Femur (tissue), 1 donor: ENCODE measurements at regions not wholly inside any gene's neighbourhood (a gene's known extent, or its start where the extent isn't known, plus 50 kb on each side); places are given as distances from the start of the nearest gene placed in this dataset.
"Not testable (repeated sequence)": the region's sequence is repeated elsewhere in the genome, so short reads cannot be mapped to it uniquely, and the experiment has no call there.

Source experiments
- DNase-seq: peaks from one replicate; pipeline ENCODE4 v3.0.0-alpha.2; 2017

GRCh38 chr5:71910741-71911140 is 191.7 kb downstream of the CARTPT start:
- DNase-seq, result no peak

GRCh38 chr5:71912021-71912420 is 192.9 kb downstream of the CARTPT start:
- no peak for DNase-seq

- DNase-seq, result no peak
Observed at GRCh38 chr5:71914281-71914680, 193.0 kb upstream of the MAP1B start.

- no peak for DNase-seq
Observed at GRCh38 chr5:71922584-71923106, 184.6 kb upstream of the MAP1B start.

GRCh38 chr5:71923755-71924154 is 183.5 kb upstream of the MAP1B start:
- no peak for DNase-seq

GRCh38 chr5:71924325-71924724 is 182.9 kb upstream of the MAP1B start:
- DNase-seq, result no peak

GRCh38 chr5:71924980-71925379 is 182.3 kb upstream of the MAP1B start:
- no peak for DNase-seq

- DNase-seq, result no peak
Observed at GRCh38 chr5:71925608-71926091, 181.6 kb upstream of the MAP1B start.

- no peak for DNase-seq
Observed at GRCh38 chr5:71929003-71929402, 178.3 kb upstream of the MAP1B start.

- DNase-seq, result not testable (repeated sequence)
Observed at GRCh38 chr5:71930554-71930953, 176.7 kb upstream of the MAP1B start.

- DNase-seq, result no peak
Observed at GRCh38 chr5:71932131-71932654, 175.1 kb upstream of the MAP1B start.

- no peak for DNase-seq
Observed at GRCh38 chr5:71932655-71933338, 174.5 kb upstream of the MAP1B start.

GRCh38 chr5:71934322-71934721 is 173.0 kb upstream of the MAP1B start:
- DNase-seq, result no peak

- DNase-seq, result no peak
Observed at GRCh38 chr5:71937921-71938698, 169.2 kb upstream of the MAP1B start.

- no peak for DNase-seq
Observed at GRCh38 chr5:71938895-71939294, 168.4 kb upstream of the MAP1B start.

- no peak for DNase-seq
Observed at GRCh38 chr5:71939452-71940230, 167.6 kb upstream of the MAP1B start.

- no peak for DNase-seq
Observed at GRCh38 chr5:71943874-71944273, 163.4 kb upstream of the MAP1B start.

- DNase-seq, result no peak
Observed at GRCh38 chr5:71945436-71945835, 161.8 kb upstream of the MAP1B start.

- no peak for DNase-seq
Observed at GRCh38 chr5:71946343-71947030, 160.8 kb upstream of the MAP1B start.

- DNase-seq, result no peak
Observed at GRCh38 chr5:71948206-71948605, 159.1 kb upstream of the MAP1B start.

- DNase-seq, result no peak
Observed at GRCh38 chr5:71949772-71950171, 157.5 kb upstream of the MAP1B start.

- DNase-seq, result no peak
Observed at GRCh38 chr5:71953866-71954265, 153.4 kb upstream of the MAP1B start.
